ENCODE measurements at regions not wholly inside any gene's neighbourhood (a gene's known extent, or its start where the extent isn't known, plus 50 kb on each side); places are given as distances from the start of the nearest gene placed in this dataset.

GRCh38 chr6:166019214-166019613 is 148.4 kb downstream of the TBXT start:
- TF ChIP-seq, protein P1, sequence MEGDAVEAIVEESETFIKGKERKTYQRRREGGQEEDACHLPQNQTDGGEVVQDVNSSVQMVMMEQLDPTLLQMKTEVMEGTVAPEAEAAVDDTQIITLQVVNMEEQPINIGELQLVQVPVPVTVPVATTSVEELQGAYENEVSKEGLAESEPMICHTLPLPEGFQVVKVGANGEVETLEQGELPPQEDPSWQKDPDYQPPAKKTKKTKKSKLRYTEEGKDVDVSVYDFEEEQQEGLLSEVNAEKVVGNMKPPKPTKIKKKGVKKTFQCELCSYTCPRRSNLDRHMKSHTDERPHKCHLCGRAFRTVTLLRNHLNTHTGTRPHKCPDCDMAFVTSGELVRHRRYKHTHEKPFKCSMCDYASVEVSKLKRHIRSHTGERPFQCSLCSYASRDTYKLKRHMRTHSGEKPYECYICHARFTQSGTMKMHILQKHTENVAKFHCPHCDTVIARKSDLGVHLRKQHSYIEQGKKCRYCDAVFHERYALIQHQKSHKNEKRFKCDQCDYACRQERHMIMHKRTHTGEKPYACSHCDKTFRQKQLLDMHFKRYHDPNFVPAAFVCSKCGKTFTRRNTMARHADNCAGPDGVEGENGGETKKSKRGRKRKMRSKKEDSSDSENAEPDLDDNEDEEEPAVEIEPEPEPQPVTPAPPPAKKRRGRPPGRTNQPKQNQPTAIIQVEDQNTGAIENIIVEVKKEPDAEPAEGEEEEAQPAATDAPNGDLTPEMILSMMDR (IDR thresholded peaks at IDR 0.05; ENCODE audit: insufficient read depth, low read length): no peak
- no peak for TF ChIP-seq POLR2AphosphoS5 (IDR thresholded peaks at IDR 0.05; ENCODE audit: low read depth)
- TF ChIP-seq, protein P2, sequence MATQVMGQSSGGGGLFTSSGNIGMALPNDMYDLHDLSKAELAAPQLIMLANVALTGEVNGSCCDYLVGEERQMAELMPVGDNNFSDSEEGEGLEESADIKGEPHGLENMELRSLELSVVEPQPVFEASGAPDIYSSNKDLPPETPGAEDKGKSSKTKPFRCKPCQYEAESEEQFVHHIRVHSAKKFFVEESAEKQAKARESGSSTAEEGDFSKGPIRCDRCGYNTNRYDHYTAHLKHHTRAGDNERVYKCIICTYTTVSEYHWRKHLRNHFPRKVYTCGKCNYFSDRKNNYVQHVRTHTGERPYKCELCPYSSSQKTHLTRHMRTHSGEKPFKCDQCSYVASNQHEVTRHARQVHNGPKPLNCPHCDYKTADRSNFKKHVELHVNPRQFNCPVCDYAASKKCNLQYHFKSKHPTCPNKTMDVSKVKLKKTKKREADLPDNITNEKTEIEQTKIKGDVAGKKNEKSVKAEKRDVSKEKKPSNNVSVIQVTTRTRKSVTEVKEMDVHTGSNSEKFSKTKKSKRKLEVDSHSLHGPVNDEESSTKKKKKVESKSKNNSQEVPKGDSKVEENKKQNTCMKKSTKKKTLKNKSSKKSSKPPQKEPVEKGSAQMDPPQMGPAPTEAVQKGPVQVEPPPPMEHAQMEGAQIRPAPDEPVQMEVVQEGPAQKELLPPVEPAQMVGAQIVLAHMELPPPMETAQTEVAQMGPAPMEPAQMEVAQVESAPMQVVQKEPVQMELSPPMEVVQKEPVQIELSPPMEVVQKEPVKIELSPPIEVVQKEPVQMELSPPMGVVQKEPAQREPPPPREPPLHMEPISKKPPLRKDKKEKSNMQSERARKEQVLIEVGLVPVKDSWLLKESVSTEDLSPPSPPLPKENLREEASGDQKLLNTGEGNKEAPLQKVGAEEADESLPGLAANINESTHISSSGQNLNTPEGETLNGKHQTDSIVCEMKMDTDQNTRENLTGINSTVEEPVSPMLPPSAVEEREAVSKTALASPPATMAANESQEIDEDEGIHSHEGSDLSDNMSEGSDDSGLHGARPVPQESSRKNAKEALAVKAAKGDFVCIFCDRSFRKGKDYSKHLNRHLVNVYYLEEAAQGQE (IDR thresholded peaks at IDR 0.05; ENCODE audit: insufficient replicate concordance, low read depth): no peak
- no peak for TF ChIP-seq GABPA (IDR thresholded peaks at IDR 0.05; ENCODE audit: low read depth)
- no peak for TF ChIP-seq SPI1 (IDR thresholded peaks at IDR 0.05; ENCODE audit: borderline replicate concordance, low read depth)

All from HL-60 (cell line).